ENCODE measurements at regions not wholly inside any gene's neighbourhood (a gene's known extent, or its start where the extent isn't known, plus 50 kb on each side); places are given as distances from the start of the nearest gene placed in this dataset.

- no peak for DNase-seq
- intact Hi-C loops (cut with DNase I): loop anchor here in 1 of 2 donors (5.0 kb wide), 1 partner anchor 40 kb away; no protein-coding TSS in a partner anchor
- no peak for ATAC-seq
Measured at GRCh38 chr9:547314-547713, 294.2 kb upstream of the DMRT1 start.

- ATAC-seq: no peak
- intact Hi-C loops (cut with DNase I): loop anchor here in 1 of 2 donors (5.0 kb wide), 1 partner anchor 42 kb away; no protein-coding TSS in a partner anchor
- no peak for DNase-seq
Measured at GRCh38 chr9:549455-549997, 292.0 kb upstream of the DMRT1 start.

GRCh38 chr9:550333-550732, 291.2 kb upstream of the DMRT1 start:
- no peak for DNase-seq
- intact Hi-C loops (cut with DNase I): loop anchor here in 1 of 2 donors (10.0 kb wide), 1 partner anchor 146 kb away; no protein-coding TSS in a partner anchor
- no peak for ATAC-seq

- intact Hi-C loops (cut with DNase I): loop anchor here in 1 of 2 donors (10.0 kb wide), 1 partner anchor 147 kb away; no protein-coding TSS in a partner anchor
- ATAC-seq: peak; percentile 54 to 58
Measured at GRCh38 chr9:551986-552929, 289.2 kb upstream of the DMRT1 start.

GRCh38 chr9:555493-555892, 286.0 kb upstream of the DMRT1 start:
- intact Hi-C loops (cut with DNase I): loop anchor here in 1 of 2 donors (10.0 kb wide), 1 partner anchor 151 kb away; no protein-coding TSS in a partner anchor
- DNase-seq (no peak), ATAC-seq (no peak)

More at GRCh38 chr9:551986-552929, 289.2 kb upstream of the DMRT1 start:
- DNase-seq: no peak

- DNase-seq (no peak), ATAC-seq (no peak)
- intact Hi-C loops (cut with DNase I): loop anchor here in 1 of 2 donors (10.0 kb wide), 1 partner anchor 151 kb away; no protein-coding TSS in a partner anchor
Measured at GRCh38 chr9:556199-556598, 285.3 kb upstream of the DMRT1 start.

- intact Hi-C loops (cut with DNase I): loop anchor here in 1 of 2 donors (10.0 kb wide), 1 partner anchor 152 kb away; no protein-coding TSS in a partner anchor
- DNase-seq (no peak), ATAC-seq (no peak)
Measured at GRCh38 chr9:556675-557074, 284.8 kb upstream of the DMRT1 start.

- intact Hi-C loops (cut with DNase I): loop anchor here in 1 of 2 donors (10.0 kb wide), 1 partner anchor 153 kb away; no protein-coding TSS in a partner anchor
- DNase-seq (no peak), ATAC-seq (no peak)
Measured at GRCh38 chr9:557601-558201, 283.8 kb upstream of the DMRT1 start.

- intact Hi-C loops (cut with DNase I): no loop called here
- ATAC-seq (peak in 1 of 2 donors; percentile 39), DNase-seq (no peak)
Measured at GRCh38 chr9:561427-561826, 280.1 kb upstream of the DMRT1 start.

GRCh38 chr9:563200-563599, 278.3 kb upstream of the DMRT1 start:
- intact Hi-C loops (cut with DNase I): no loop called here
- ATAC-seq: no peak
- no peak for DNase-seq

GRCh38 chr9:565528-565927, 276.0 kb upstream of the DMRT1 start:
- no peak for DNase-seq
- intact Hi-C loops (cut with DNase I): no loop called here
- no peak for ATAC-seq

- DNase-seq (no peak), ATAC-seq (no peak)
- intact Hi-C loops (cut with DNase I): no loop called here
Measured at GRCh38 chr9:567128-567746, 274.3 kb upstream of the DMRT1 start.

- no peak for DNase-seq
- ATAC-seq: no peak
- intact Hi-C loops (cut with DNase I): no loop called here
Measured at GRCh38 chr9:567747-568305, 273.7 kb upstream of the DMRT1 start.

GRCh38 chr9:569296-569695, 272.2 kb upstream of the DMRT1 start:
- DNase-seq (no peak), ATAC-seq (no peak)
- intact Hi-C loops (cut with DNase I): no loop called here

GRCh38 chr9:570187-570586, 271.3 kb upstream of the DMRT1 start:
- intact Hi-C loops (cut with DNase I): no loop called here
- no peak for DNase-seq
- ATAC-seq: peak; percentile 54 to 67

GRCh38 chr9:571066-571465, 270.4 kb upstream of the DMRT1 start:
- peak; percentile 34 to 56 for ATAC-seq
- intact Hi-C loops (cut with DNase I): no loop called here

GRCh38 chr9:571741-572140, 269.8 kb upstream of the DMRT1 start:
- intact Hi-C loops (cut with DNase I): no loop called here
- DNase-seq (no peak), ATAC-seq (no peak)

More at GRCh38 chr9:571066-571465, 270.4 kb upstream of the DMRT1 start:
- DNase-seq: no peak

GRCh38 chr9:573691-574410, 267.6 kb upstream of the DMRT1 start:
- DNase-seq (no peak), ATAC-seq (peak; percentile 21 to 51)
- intact Hi-C loops (cut with DNase I): no loop called here
